Left lung (tissue), 4 donors: ENCODE measurements at regions not wholly inside any gene's neighbourhood (a gene's known extent, or its start where the extent isn't known, plus 50 kb on each side); places are given as distances from the start of the nearest gene placed in this dataset.

Experiments used
- ATAC-seq: fragments of 200-7000 bp; cut with Tn5 transposase; one replicate; pipeline ENCODE4 v1.9.1; 2020; ENCODE audit warnings: moderate library complexity
- DNase-seq, 4 donors: peaks; one replicate each; pipeline ENCODE4 v3.0.0-alpha.2; 2013 to 2020
- H3K27ac ChIP-seq, 2 donors: fragments of 200-600 bp; sonication (generic) in 1 of 2; one replicate each; pipeline versions ENCODE4 v1.5.0 to v1.8.0; 2020 to 2021
- H3K27me3 ChIP-seq, 2 donors: fragments of 200-600 bp; sonication (generic) in 1 of 2; one replicate each; pipeline versions ENCODE4 v1.5.0 to v1.8.0; 2020 to 2021
- H3K36me3 ChIP-seq, 2 donors: fragments of 200-600 bp; sonication (generic) in 1 of 2; one replicate each; pipeline versions ENCODE4 v1.5.0 to v1.8.0; 2020 to 2021
- H3K4me1 ChIP-seq, 2 donors: fragments of 200-600 bp; one replicate each; pipeline ENCODE4 v1.8.0; 2021
- H3K4me3 ChIP-seq, 2 donors: fragments of 200-600 bp; sonication (generic) in 1 of 2; one replicate each; pipeline versions ENCODE4 v1.5.0 to v1.8.0; 2020 to 2021; ENCODE audit warnings: mild to moderate bottlenecking in 1 of 2
- H3K9me3 ChIP-seq, 2 donors: fragments of 200-600 bp; sonication (generic) in 1 of 2; one replicate each; pipeline versions ENCODE4 v1.5.0 to v1.8.0; 2020 to 2021
- CTCF ChIP-seq, 2 donors: fragments of 200-600 bp; sonication (generic) in 1 of 2; IDR thresholded peaks; one replicate each; pipeline versions ENCODE4 v1.5.0 to v1.8.0; 2021; ENCODE audit warnings: antibody characterized with exemption in 2 of 2
- intact Hi-C, 2 donors: fragments of 100-400 bp; cut with DNase I; formaldehyde crosslinking; loops; one replicate each; pipeline versions ENCODE4 v1.11.2 to v1.14.2; 2022
- donor health status: DM: no; HTN: yes; CAD: no.
- donor health status: DM: no; HTN: no; CAD: no.

GRCh38 chr6:153392156-153392555, 261.1 kb upstream of the RGS17 start:
- no peak overlapping the region for H3K27ac ChIP-seq
- intact Hi-C loops, result no loop called here
- no peaks in the 10 kb centered on the region for H3K9me3 ChIP-seq
- TF ChIP-seq CTCF (IDR thresholded peaks at IDR 0.05), result no peak
- no peaks in the 10 kb centered on the region for H3K36me3 ChIP-seq
- ATAC-seq (no peak), DNase-seq (no peak)
- no peaks in the 10 kb centered on the region for H3K27me3 ChIP-seq
- no peaks in the 10 kb centered on the region for H3K4me1 ChIP-seq
- no peak overlapping the region for H3K4me3 ChIP-seq

DNA sequence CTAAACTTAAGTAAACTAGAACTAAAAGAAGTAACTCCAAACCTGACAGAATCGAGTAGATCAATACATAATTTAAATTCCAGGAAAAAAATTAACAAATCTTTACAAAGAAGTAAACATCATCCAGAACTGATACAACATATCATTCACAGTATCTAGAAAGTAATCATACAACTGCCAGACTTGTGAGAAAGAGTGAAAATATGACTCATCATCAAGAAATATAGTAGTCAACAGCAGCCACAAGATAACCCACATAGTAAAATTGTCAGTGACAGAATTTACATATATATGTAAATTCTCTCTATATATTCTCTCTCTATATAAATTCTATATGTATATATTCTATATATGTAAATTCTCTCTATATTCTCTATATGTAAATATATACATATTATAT, 242.8 kb upstream of the RGS17 start:
- no peaks in the 10 kb centered on the region for H3K27me3 ChIP-seq
- H3K36me3 ChIP-seq, result no peaks in the 10 kb centered on the region
- no peaks in the 10 kb centered on the region for H3K4me1 ChIP-seq
- no peak overlapping the region for H3K4me3 ChIP-seq
- no peak for ATAC-seq
- H3K27ac ChIP-seq, result no peak overlapping the region
- DNase-seq, result no peak
- H3K9me3 ChIP-seq, result no peaks in the 10 kb centered on the region
- intact Hi-C loops, result no loop called here
- TF ChIP-seq CTCF (IDR thresholded peaks at IDR 0.05), result no peak

DNA sequence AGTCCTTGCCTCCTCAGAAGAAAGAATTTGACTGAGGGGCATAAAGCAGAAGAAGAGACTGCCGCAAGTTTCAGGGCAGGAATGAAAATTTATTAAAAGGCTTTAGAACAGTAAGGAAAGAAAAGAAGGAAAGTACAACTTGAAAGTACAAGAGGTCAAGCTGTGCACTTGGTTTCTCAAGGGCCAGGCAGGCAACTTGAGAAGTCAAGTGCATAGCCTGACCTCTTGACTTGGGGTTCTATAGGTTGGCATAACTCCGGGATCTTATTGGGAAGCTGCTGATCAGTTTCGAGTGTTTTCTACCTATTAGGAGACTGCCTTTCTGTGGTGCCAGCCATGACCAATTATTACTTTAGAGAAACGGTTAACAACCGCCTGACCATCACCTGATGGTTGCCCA, 237.0 kb upstream of the RGS17 start:
- Histone ChIP-seq H3K27me3 (no peaks in the 10 kb centered on the region), H3K9me3 (peaks cover 0 to 4% of the 10 kb centered on the region in 2 donors), H3K27ac (no peak overlapping the region), H3K4me3 (no peak overlapping the region), H3K36me3 (no peaks in the 10 kb centered on the region), H3K4me1 (no peaks in the 10 kb centered on the region)
- DNase-seq (no peak), ATAC-seq (peak; percentile 32)
- no peak for TF ChIP-seq CTCF (IDR thresholded peaks at IDR 0.05)
- intact Hi-C loops, result no loop called here

GRCh38 chr6:153367021-153367420, 235.9 kb upstream of the RGS17 start:
- intact Hi-C loops, result no loop called here
- no peak for DNase-seq
- peak; percentile 92 for ATAC-seq

DNA sequence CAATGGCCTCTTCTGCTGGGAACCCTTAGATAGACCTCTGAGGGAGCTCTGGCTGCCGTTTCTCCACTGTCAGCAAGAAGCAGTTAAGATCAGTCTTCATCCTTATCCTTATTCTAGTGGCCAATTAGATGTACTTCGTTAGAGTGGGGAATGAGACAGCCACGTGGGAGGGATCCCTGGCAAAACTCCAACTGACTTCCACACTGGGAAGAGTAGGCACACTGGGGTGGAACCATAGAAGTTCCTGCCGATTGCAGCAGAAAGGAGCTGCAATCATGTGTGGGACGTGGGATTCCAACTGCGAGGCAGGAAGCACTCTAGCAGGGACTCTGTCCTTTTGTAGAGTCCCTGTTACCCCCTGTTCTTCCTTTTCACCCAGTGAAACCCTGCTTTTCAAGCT, 226.3 kb upstream of the RGS17 start:
- no peaks in the 10 kb centered on the region for H3K4me1 ChIP-seq
- intact Hi-C loops, result no loop called here
- no peaks in the 10 kb centered on the region for H3K36me3 ChIP-seq
- no peak overlapping the region for H3K4me3 ChIP-seq
- DNase-seq, result no peak
- no peak overlapping the region for H3K27ac ChIP-seq
- no peak for ATAC-seq
- peaks cover 0 to 15% of the 10 kb centered on the region in 2 donors for H3K9me3 ChIP-seq
- H3K27me3 ChIP-seq, result no peaks in the 10 kb centered on the region
- TF ChIP-seq CTCF (IDR thresholded peaks at IDR 0.05), result no peak

More at GRCh38 chr6:153367021-153367420, 235.9 kb upstream of the RGS17 start:
- Histone ChIP-seq H3K4me3 (no peak overlapping the region), H3K36me3 (no peaks in the 10 kb centered on the region), H3K27me3 (no peaks in the 10 kb centered on the region), H3K27ac (no peak overlapping the region), H3K4me1 (no peaks in the 10 kb centered on the region), H3K9me3 (peaks cover 0 to 4% of the 10 kb centered on the region in 2 donors)
- no peak for TF ChIP-seq CTCF (IDR thresholded peaks at IDR 0.05)
